Body of pancreas (tissue), 4 donors: ENCODE measurements at regions not wholly inside any gene's neighbourhood (a gene's known extent, or its start where the extent isn't known, plus 50 kb on each side); places are given as distances from the start of the nearest gene placed in this dataset.

ENCODE experiments used
- POLR2A ChIP-seq, 3 donors: fragments of 450-650 bp; IDR thresholded peaks; one replicate each; pipeline ENCODE4 v1.6.1; 2016; ENCODE audit warnings: antibody characterized with exemption in 3 of 3, mild to moderate bottlenecking in 2 of 3
- TF ChIP-seq, protein P1 (sequence below), 7 experiments: fragments of 450-650 bp in 4 of 7; fragments of 200-600 bp in 3 of 7; sonication (generic) in 3 of 7; IDR thresholded peaks; one replicate each; pipeline ENCODE4 v1.5.1; 2016 to 2019; ENCODE audit warnings: antibody characterized with exemption in 7 of 7

- TF ChIP-seq, protein P1, sequence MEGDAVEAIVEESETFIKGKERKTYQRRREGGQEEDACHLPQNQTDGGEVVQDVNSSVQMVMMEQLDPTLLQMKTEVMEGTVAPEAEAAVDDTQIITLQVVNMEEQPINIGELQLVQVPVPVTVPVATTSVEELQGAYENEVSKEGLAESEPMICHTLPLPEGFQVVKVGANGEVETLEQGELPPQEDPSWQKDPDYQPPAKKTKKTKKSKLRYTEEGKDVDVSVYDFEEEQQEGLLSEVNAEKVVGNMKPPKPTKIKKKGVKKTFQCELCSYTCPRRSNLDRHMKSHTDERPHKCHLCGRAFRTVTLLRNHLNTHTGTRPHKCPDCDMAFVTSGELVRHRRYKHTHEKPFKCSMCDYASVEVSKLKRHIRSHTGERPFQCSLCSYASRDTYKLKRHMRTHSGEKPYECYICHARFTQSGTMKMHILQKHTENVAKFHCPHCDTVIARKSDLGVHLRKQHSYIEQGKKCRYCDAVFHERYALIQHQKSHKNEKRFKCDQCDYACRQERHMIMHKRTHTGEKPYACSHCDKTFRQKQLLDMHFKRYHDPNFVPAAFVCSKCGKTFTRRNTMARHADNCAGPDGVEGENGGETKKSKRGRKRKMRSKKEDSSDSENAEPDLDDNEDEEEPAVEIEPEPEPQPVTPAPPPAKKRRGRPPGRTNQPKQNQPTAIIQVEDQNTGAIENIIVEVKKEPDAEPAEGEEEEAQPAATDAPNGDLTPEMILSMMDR (IDR thresholded peaks at IDR 0.05), result no peak
- no peak for TF ChIP-seq POLR2A (IDR thresholded peaks at IDR 0.05)
Measured at GRCh38 chr9:107106416-107106815, 176.7 kb upstream of the RAD23B start.
